Left ventricle myocardium superior (tissue), 1 donor: ENCODE measurements at regions not wholly inside any gene's neighbourhood (a gene's known extent, or its start where the extent isn't known, plus 50 kb on each side); places are given as distances from the start of the nearest gene placed in this dataset.

Experiments
- ATAC-seq: fragments of 200-7000 bp; cut with Tn5 transposase; one replicate; pipeline ENCODE4 v1.9.1; 2020; ENCODE audit warnings: mild to moderate bottlenecking, moderate library complexity
- DNase-seq: peaks from one replicate; pipeline ENCODE4 v3.0.0-alpha.2; 2020
- intact Hi-C: fragments of 100-400 bp; cut with micrococcal nuclease; formaldehyde crosslinking; loops from one replicate; pipeline ENCODE4 v1.11.0; 2022
- donor health status: DM: no; HTN: yes; CAD: no; lungs with severe emphysema.

GRCh38 chr18:78171954-78172353, 807.7 kb upstream of the SALL3 start:
- DNase-seq = no peak
- ATAC-seq = no peak

GRCh38 chr18:78174737-78175136, 804.9 kb upstream of the SALL3 start:
- intact Hi-C loops = no loop called here
- ATAC-seq (no peak), DNase-seq (no peak)

More at GRCh38 chr18:78171954-78172353, 807.7 kb upstream of the SALL3 start:
- intact Hi-C loops = no loop called here

- no peak for ATAC-seq
- intact Hi-C loops = no loop called here
- no peak for DNase-seq
Measured at GRCh38 chr18:78178812-78179211, 800.8 kb upstream of the SALL3 start.

GRCh38 chr18:78180741-78181140, 798.9 kb upstream of the SALL3 start:
- ATAC-seq (no peak), DNase-seq (no peak)
- intact Hi-C loops = no loop called here

DNA sequence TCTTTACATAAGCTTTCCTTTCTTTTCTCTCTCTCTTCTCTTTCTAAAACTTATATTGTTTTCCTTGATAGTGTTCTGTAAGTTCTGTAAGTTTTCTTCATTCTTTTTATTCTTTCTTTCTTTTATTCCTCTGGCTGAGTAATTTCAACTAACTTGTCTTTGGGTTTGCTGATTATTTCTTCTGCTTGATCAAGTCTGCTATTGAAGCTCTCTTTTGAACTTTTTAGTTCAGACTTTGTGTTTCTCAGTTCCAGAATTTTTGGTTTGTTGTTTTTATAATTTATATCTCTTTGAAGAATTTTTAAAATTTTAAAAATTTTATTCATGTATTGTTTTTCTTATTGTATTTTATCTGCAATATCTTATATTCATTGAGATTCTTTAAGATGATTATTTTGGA, 795.8 kb upstream of the SALL3 start:
- ATAC-seq = no peak
- intact Hi-C loops = no loop called here
- DNase-seq = no peak

DNA sequence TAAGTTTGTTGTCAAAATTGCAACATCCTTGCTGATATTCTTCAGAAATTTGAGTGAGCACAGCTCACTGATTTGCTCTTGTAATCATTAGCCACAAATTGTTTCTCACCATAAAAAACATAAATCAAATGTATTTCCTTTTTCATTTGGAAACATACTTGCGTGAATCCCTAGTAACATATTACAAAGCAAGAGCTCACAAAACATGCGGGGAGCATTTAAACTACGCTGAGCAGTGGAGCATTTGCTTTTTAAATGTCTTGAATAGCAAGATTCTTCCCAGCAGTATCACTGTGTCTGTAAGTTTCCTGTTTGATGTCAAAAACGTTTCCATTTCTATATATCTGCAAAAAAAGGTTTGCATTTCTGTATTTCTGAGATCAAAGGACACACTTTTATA, 788.3 kb upstream of the SALL3 start:
- DNase-seq (no peak), ATAC-seq (no peak)
- intact Hi-C loops = no loop called here

- ATAC-seq (no peak), DNase-seq (peak; percentile 39)
- intact Hi-C loops = no loop called here
Measured at GRCh38 chr18:78192054-78192453, 787.6 kb upstream of the SALL3 start.

GRCh38 chr18:78196280-78196679, 783.3 kb upstream of the SALL3 start:
- ATAC-seq (no peak), DNase-seq (no peak)
- intact Hi-C loops = no loop called here

DNA sequence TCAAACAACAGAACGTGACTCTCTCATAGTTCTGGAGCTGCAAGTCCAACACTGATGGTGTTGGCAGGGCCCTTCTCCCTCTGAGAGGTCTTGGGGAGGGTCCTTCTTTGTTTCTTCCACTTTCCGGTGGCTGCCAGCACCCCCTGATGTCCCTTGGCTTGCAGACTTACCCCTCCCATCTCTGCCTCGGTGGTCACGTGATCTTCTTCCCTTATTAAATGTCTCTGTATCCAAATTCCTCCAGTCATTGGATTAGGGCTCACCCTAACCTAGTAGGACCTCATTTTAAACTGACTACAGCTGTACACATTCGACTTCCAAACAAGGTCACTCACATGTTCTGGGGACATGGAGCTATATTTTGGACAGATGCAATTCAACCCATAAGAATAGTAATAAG, 780.6 kb upstream of the SALL3 start:
- no peak for DNase-seq
- intact Hi-C loops = no loop called here
- no peak for ATAC-seq

DNA sequence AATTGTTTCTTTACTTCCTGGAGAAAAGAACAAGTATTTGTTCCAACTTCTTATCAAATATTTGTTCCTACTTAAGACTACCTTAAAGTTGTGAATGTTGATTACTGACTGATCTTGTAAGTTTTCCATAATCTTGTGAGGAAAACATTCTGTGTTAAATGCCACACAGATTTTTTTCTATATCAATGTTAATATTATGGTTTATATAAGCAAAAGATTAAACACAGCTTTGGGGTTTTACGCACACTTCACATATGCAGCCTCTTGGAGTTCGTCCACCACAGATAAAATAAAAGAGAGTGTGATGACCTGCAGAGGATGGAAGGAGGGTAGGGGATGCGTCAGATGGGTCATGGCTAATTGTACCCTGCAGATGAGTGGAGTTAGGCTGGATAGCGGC, 780.0 kb upstream of the SALL3 start:
- intact Hi-C loops = no loop called here
- no peak for DNase-seq
- no peak for ATAC-seq

GRCh38 chr18:78207942-78208341, 771.7 kb upstream of the SALL3 start:
- intact Hi-C loops = no loop called here
- DNase-seq (no peak), ATAC-seq (no peak)

GRCh38 chr18:78208461-78208860, 771.2 kb upstream of the SALL3 start:
- ATAC-seq (no peak), DNase-seq (no peak)
- intact Hi-C loops = no loop called here

DNA sequence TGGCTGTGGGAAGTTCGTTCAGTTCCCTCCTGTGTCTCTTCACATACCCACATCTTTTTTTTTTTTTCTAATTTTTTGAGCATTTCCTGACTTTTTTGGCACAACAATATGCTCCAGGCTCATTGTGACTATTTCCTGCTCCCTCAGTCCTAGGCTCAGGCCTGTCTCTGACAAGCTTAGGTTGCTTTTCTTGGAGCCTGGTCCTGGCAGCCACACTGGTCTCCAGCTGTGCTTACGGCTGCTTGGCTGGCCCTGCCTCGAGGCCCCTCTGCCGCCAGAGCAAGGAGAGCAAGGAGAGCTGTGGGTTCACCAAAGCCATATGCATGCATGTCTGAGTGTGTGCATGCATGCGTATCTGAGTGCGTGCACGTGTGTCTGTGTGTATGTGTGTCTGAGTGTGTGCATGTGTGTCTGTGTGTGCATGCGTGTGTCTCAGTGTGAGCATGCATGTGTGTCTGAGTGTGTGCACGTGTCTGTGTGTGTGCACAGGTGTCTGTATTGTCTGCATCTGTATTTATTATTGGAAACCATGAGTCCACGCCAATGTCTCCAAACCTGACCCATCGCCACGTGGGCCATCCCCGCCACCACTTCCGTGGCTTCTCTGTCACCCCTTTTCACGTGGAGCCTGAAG, 766.1 kb upstream of the SALL3 start:
- peak; percentile 80 for DNase-seq

DNA sequence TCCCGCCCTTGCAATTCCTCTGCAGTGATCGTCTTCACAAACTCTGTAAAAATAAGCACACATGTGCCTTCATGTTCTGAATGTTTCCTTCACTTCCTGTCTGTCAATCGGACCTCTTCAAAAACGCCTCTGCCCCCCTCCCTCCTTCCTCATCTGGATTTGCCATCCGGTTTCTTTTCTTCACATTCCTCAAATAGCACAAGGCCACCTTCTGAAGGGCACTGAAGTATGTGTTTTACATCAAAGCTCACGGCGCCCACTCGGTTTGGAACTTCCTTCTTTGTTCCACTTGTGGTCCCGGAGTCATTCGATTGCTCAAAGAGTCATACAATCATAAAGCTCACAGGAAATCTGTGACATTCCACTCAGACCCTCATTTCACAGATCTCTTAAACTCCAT, 758.1 kb upstream of the SALL3 start:
- no peak for DNase-seq
- intact Hi-C loops = no loop called here

More for the DNA sequence above, 766.1 kb upstream of the SALL3 start:
- intact Hi-C loops = no loop called here
- peak; percentile 99 for ATAC-seq

GRCh38 chr18:78228974-78229373, 750.6 kb upstream of the SALL3 start:
- no peak for DNase-seq
- intact Hi-C loops = no loop called here

More for the DNA sequence above, 758.1 kb upstream of the SALL3 start:
- ATAC-seq = no peak

DNA sequence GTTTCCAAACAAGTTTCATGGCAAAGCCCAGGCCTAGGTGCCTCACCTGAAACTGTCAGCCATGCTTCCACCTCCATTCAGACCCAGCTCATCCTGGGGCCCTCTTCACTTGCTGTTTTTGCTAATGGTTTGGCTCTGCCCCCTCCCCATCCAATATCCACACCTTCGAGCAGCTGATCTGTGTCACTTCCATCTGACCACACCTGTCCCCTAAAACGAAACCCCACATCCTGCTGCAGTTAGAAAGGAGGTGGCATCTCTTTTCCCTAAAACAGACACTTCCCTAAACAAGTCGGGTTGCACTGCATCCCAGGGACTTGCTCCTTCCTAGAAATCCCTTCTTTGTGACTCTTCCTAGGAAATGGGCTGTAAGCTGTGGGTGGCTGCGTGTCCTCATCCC, 748.7 kb upstream of the SALL3 start:
- DNase-seq (no peak), ATAC-seq (no peak)
- intact Hi-C loops = no loop called here

More at GRCh38 chr18:78228974-78229373, 750.6 kb upstream of the SALL3 start:
- no peak for ATAC-seq

- no peak for ATAC-seq
- DNase-seq = no peak
- intact Hi-C loops = no loop called here
Measured at GRCh38 chr18:78232196-78232595, 747.4 kb upstream of the SALL3 start.

GRCh38 chr18:78237864-78238263, 741.8 kb upstream of the SALL3 start:
- DNase-seq (no peak), ATAC-seq (no peak)
- intact Hi-C loops = no loop called here

GRCh38 chr18:78238404-78239089, 741.1 kb upstream of the SALL3 start:
- DNase-seq (no peak), ATAC-seq (no peak)
- intact Hi-C loops = no loop called here

GRCh38 chr18:78239090-78239457, 740.5 kb upstream of the SALL3 start:
- intact Hi-C loops = no loop called here
- no peak for ATAC-seq
- DNase-seq = no peak

GRCh38 chr18:78240101-78240500, 739.5 kb upstream of the SALL3 start:
- no peak for DNase-seq
- intact Hi-C loops = no loop called here
- no peak for ATAC-seq
